DOHH2 (cell line): ENCODE measurements at regions not wholly inside any gene's neighbourhood (a gene's known extent, or its start where the extent isn't known, plus 50 kb on each side); places are given as distances from the start of the nearest gene placed in this dataset.

Experiments used
- H3F3A ChIP-seq: fragments of 200-600 bp; sonication (generic), shearing (Covaris generic); 2 replicates; pipeline ENCODE4 v1.6.0; 2016; ENCODE audit warnings: antibody characterized with exemption, mild to moderate bottlenecking; ENCODE audit not compliant: control insufficient read depth, insufficient read depth
- H3K27ac ChIP-seq: fragments of 200-600 bp; sonication (generic); 2 replicates; pipeline ENCODE4 v1.5.1; 2014; ENCODE audit warnings: low read depth, mild to moderate bottlenecking, low read length, moderate library complexity
- H3K27me3 ChIP-seq: fragments of 200-600 bp; sonication (generic); 2 replicates; pipeline ENCODE4 v1.6.1; 2014; ENCODE audit warnings: mild to moderate bottlenecking, low read length, mixed read lengths; ENCODE audit not compliant: control insufficient read depth
- H3K36me3 ChIP-seq: fragments of 200-600 bp; sonication (generic); 2 replicates; pipeline ENCODE4 v1.6.1; 2014; ENCODE audit warnings: mild to moderate bottlenecking, low read length, moderate library complexity, mixed read lengths; ENCODE audit not compliant: control insufficient read depth
- H3K4me1 ChIP-seq: fragments of 200-600 bp; sonication (generic); 2 replicates; pipeline ENCODE4 v1.6.1; 2014; ENCODE audit warnings: mild to moderate bottlenecking, low read length, mixed read lengths; ENCODE audit not compliant: control insufficient read depth
- H3K4me2 ChIP-seq: fragments of 200-600 bp; sonication (generic); 2 replicates; pipeline ENCODE4 v1.6.0; 2014; ENCODE audit warnings: mild to moderate bottlenecking, low read length, moderate library complexity
- H3K4me3 ChIP-seq: fragments of 200-600 bp; sonication (generic); 2 replicates; pipeline ENCODE4 v1.5.1; 2014; ENCODE audit warnings: mild to moderate bottlenecking, low read length, mixed read lengths
- H3K79me2 ChIP-seq: fragments of 200-600 bp; sonication (generic); 2 replicates; pipeline ENCODE4 v1.6.1; 2014; ENCODE audit warnings: mild to moderate bottlenecking, low read length, mixed read lengths; ENCODE audit not compliant: control insufficient read depth
- H3K9me2 ChIP-seq: fragments of 200-600 bp; sonication (generic); replicated peaks from 2 replicates; pipeline ENCODE4 v1.6.1; 2014; ENCODE audit warnings: mild to moderate bottlenecking, low read length, mixed read lengths; ENCODE audit not compliant: control insufficient read depth
- H3K9me3 ChIP-seq: fragments of 200-600 bp; sonication (generic); 2 replicates; pipeline ENCODE4 v1.6.1; 2014; ENCODE audit warnings: antibody characterized with exemption, low read length, mixed read lengths; ENCODE audit not compliant: control insufficient read depth, insufficient read depth
- H4K20me1 ChIP-seq: fragments of 200-600 bp; sonication (generic); 2 replicates; pipeline ENCODE4 v1.6.0; 2014; ENCODE audit warnings: low read depth, mild to moderate bottlenecking, antibody characterized with exemption, low read length, moderate library complexity; ENCODE audit not compliant: control insufficient read depth, insufficient read depth
- EZH2phosphoT487 ChIP-seq: fragments of 200-600 bp; sonication (generic); IDR thresholded peaks from 2 replicates; pipeline ENCODE4 v1.6.1; 2017; ENCODE audit warnings: borderline replicate concordance, mild to moderate bottlenecking, antibody characterized with exemption, low read length, moderate library complexity, mixed read lengths
- TF ChIP-seq, protein P1 (sequence below): fragments of 200-600 bp; sonication (generic); IDR thresholded peaks from one replicate; pipeline ENCODE4 v1.5.1; 2014; ENCODE audit warnings: antibody characterized with exemption, mild to moderate bottlenecking, low read depth, low read length; ENCODE audit not compliant: poor library complexity, severe bottlenecking

DNA sequence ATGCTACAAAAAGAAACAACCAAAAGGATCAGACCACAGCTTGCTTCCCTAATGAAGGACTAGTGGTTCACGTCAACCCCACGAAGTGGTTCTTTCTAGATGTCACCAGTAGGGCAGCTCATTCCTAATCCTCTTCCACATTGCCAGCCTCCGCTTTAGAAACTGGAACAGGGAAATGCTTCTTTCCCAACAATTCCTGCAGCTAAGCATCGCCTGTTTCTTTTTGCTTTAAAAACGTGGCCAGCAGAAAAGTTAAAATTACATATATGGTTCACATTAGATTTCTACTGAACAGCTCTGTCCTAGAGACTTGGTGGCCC, 100.2 kb downstream of the MTX3 start:
- Histone ChIP-seq H3K36me3 (peaks cover 12% of the 10 kb centered on the region), H3K4me1 (peaks cover 55% of the 10 kb centered on the region), H3K9me3 (peaks cover 18% of the 10 kb centered on the region), H3K27me3 (no peaks in the 10 kb centered on the region), H3K79me2 (no peaks in the 10 kb centered on the region), H4K20me1 (no peaks in the 10 kb centered on the region), H3K9me2 (no peaks in the 10 kb centered on the region), H3K27ac (no peak overlapping the region), H3K4me2 (peak overlapping the region; percentile 19), H3F3A (no peaks in the 10 kb centered on the region), H3K4me3 (no peak overlapping the region)
- TF ChIP-seq, protein P1, sequence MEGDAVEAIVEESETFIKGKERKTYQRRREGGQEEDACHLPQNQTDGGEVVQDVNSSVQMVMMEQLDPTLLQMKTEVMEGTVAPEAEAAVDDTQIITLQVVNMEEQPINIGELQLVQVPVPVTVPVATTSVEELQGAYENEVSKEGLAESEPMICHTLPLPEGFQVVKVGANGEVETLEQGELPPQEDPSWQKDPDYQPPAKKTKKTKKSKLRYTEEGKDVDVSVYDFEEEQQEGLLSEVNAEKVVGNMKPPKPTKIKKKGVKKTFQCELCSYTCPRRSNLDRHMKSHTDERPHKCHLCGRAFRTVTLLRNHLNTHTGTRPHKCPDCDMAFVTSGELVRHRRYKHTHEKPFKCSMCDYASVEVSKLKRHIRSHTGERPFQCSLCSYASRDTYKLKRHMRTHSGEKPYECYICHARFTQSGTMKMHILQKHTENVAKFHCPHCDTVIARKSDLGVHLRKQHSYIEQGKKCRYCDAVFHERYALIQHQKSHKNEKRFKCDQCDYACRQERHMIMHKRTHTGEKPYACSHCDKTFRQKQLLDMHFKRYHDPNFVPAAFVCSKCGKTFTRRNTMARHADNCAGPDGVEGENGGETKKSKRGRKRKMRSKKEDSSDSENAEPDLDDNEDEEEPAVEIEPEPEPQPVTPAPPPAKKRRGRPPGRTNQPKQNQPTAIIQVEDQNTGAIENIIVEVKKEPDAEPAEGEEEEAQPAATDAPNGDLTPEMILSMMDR: no peak
- TF ChIP-seq EZH2phosphoT487: no peak

DNA sequence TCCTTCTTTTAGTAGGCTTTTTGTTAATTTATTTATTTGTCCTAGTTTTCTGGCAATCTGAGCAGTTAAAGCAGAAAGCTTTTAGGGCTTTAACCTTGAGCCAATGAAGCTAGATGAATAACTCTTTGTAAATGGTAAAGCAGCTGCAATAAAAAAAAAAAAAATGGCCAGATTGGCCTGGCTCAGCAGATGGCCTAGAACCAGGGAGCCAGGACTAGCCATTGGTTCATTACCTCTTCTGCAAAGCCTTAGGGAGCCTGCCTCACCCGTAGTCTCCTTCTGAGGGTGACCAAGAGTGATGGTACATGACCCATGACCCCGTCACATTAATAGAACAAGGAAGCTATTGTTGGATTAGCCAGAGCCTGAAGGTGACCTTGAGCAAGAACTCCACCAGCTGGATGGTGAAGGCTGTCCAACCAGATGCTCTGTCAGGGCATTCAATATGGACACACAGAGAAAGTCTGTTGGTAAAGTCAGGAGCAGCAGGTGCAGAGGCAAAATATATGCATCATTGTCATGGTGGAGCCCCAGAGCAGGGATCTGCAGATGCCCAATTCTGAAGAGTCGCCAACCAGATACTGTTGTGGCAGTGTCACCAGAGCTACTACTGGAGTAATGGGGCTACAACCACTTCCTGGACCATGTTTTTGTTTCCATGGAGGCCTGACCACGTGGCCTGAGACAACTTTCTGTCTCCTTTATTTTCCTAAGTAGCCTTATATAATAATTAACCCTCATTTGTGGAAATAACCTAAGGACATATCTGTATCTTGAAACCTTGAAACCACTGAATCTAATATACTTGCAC, 100.7 kb downstream of the MTX3 start:
- Histone ChIP-seq H3K4me1 (peaks cover 61% of the 10 kb centered on the region), H3K27me3 (no peaks in the 10 kb centered on the region), H3K9me2 (no peaks in the 10 kb centered on the region), H3K27ac (no peak overlapping the region), H3K36me3 (peaks cover 12% of the 10 kb centered on the region), H3K4me3 (no peak overlapping the region), H3K79me2 (no peaks in the 10 kb centered on the region), H3K9me3 (peaks cover 18% of the 10 kb centered on the region), H3F3A (no peaks in the 10 kb centered on the region), H4K20me1 (no peaks in the 10 kb centered on the region), H3K4me2 (peak overlapping the region; percentile 5; the same call in 1 of the 2 replicates)
- no peak for TF ChIP-seq EZH2phosphoT487
- TF ChIP-seq, protein P1: no peak

- Histone ChIP-seq H3K27ac (no peak overlapping the region), H3K4me2 (no peak overlapping the region), H3K27me3 (no peaks in the 10 kb centered on the region), H3K79me2 (no peaks in the 10 kb centered on the region), H3K4me1 (peaks cover 78% of the 10 kb centered on the region), H3K4me3 (no peak overlapping the region), H3K9me3 (peaks cover 18% of the 10 kb centered on the region), H3K36me3 (peaks cover 12% of the 10 kb centered on the region), H3K9me2 (no peaks in the 10 kb centered on the region), H4K20me1 (no peaks in the 10 kb centered on the region), H3F3A (0 out of 2 replicates have a peak, but pooled peaks cover 5% of the 10 kb centered on the region)
- TF ChIP-seq EZH2phosphoT487: no peak
- TF ChIP-seq, protein P1: no peak
These were observed 102.4 kb downstream of the MTX3 start for GRCh38 chr5:79888643-79889042.
